M059J (cell line): ENCODE measurements at regions not wholly inside any gene's neighbourhood (a gene's known extent, or its start where the extent isn't known, plus 50 kb on each side); places are given as distances from the start of the nearest gene placed in this dataset.

ENCODE experiments used
- DNase-seq: peaks from one replicate; pipeline ENCODE4 v3.0.0-alpha.2; 2012; ENCODE audit warnings: low read depth

GRCh38 chr21:24895885-24896734, 711.2 kb downstream of the MRPL39 start:
- peak; percentile 48 for DNase-seq

- DNase-seq, result no peak
These were observed 713.0 kb downstream of the MRPL39 start for GRCh38 chr21:24894324-24894723.

- DNase-seq, result no peak
These were observed 717.3 kb downstream of the MRPL39 start for GRCh38 chr21:24890021-24890420.

GRCh38 chr21:24881506-24881905, 725.8 kb downstream of the MRPL39 start:
- DNase-seq, result no peak

GRCh38 chr21:24870633-24871032, 736.6 kb downstream of the MRPL39 start:
- DNase-seq, result no peak

GRCh38 chr21:24869862-24870261, 737.4 kb downstream of the MRPL39 start:
- DNase-seq, result no peak

- DNase-seq, result no peak
These were observed 739.2 kb downstream of the MRPL39 start for GRCh38 chr21:24868117-24868516.

GRCh38 chr21:24861471-24861870, 745.8 kb downstream of the MRPL39 start:
- peak; percentile 18 for DNase-seq

GRCh38 chr21:24856326-24856725, 751.0 kb downstream of the MRPL39 start:
- DNase-seq, result no peak

GRCh38 chr21:24852610-24853195, 754.6 kb downstream of the MRPL39 start:
- DNase-seq, result peak; percentile 43

- no peak for DNase-seq
These were observed 757.2 kb downstream of the MRPL39 start for GRCh38 chr21:24850121-24850520.

GRCh38 chr21:24844671-24845070, 762.6 kb downstream of the MRPL39 start:
- DNase-seq, result no peak

GRCh38 chr21:24840287-24840686, 767.0 kb downstream of the MRPL39 start:
- DNase-seq, result no peak

- no peak for DNase-seq
These were observed 774.3 kb downstream of the MRPL39 start for GRCh38 chr21:24832961-24833360.

- no peak for DNase-seq
These were observed 777.9 kb downstream of the MRPL39 start for GRCh38 chr21:24829397-24829796.

GRCh38 chr21:24826822-24827221, 780.5 kb downstream of the MRPL39 start:
- DNase-seq, result no peak

GRCh38 chr21:24825348-24825747, 781.9 kb downstream of the MRPL39 start:
- DNase-seq, result peak; percentile 4

GRCh38 chr21:24824209-24824608, 783.1 kb downstream of the MRPL39 start:
- DNase-seq, result no peak

- no peak for DNase-seq
These were observed 784.0 kb downstream of the MRPL39 start for GRCh38 chr21:24823247-24823646.

- DNase-seq, result no peak
These were observed 822.2 kb downstream of the MRPL39 start for GRCh38 chr21:24785033-24785432.

GRCh38 chr21:24781146-24781545, 826.1 kb downstream of the MRPL39 start:
- DNase-seq, result no peak

- no peak for DNase-seq
These were observed 847.8 kb downstream of the MRPL39 start for GRCh38 chr21:24759348-24760075.

- DNase-seq, result no peak
These were observed 869.2 kb downstream of the MRPL39 start for GRCh38 chr21:24738063-24738462.
